Stromal cell of bone marrow (primary cell): ENCODE measurements at regions not wholly inside any gene's neighbourhood (a gene's known extent, or its start where the extent isn't known, plus 50 kb on each side); places are given as distances from the start of the nearest gene placed in this dataset.

Source experiments
- DNase-seq: peaks from one replicate; pipeline ENCODE4 v3.0.0-alpha.2; 2012; ENCODE audit warnings: low read depth

DNA sequence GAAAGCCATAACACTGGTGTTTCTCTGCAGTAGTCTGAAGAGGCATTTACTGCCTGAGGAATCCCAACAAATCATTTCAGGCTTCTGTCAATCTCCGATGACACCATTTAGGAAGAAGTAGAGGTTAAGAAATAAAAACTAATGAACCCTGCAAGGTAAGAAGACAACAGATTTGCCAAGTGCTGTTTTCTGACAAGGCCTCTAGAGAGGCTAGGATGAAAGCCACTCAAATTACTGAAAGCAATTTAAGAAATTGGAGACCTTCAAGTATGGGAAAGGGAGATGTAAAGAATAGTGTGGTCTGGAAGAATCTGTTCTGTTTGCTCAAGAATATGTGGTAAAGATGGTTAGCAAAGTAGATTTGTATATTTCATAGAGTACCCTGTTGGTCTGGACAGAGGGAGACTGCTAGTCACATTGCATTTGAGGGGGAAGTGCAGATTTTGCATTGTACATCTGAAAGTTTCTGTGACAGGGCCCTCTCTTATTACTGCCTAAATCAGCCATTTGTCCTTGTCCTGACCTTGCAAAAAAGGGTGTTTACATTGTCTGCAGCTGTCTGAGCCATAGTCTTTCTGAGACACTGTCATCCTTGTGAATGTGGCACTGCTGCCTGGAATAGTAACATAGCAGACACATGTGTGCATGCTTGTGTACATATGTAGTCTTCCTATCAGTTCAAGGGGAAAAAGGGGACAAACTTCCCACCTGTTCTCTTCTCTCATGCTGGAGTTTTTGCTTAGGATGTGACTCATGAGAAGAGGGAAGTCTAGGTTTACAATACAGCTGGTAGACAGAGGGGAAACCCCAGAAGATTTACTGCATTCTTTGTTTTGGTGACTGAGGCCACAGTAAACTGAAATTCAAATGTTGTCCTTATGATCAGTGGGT lies 640.2 kb upstream of the KIRREL3 start:
- no peak for DNase-seq

DNA sequence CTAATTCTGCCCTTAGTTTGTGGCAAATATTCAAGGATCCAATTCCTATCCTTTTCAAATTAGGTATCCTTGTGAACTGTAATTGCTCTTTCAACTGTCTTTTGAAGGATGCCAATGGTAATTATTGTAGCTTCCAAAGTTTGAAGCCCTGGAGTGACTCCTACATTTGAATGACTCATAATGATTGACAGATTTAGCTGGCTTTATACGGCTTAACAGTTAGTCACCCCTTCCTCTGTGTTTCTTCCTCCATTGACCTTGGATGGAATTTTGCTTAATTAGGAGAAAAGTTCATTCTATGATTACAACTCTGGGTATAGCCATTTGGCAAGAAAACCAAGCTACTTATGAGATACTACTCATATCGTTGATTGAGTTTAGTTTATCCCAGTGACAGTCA lies 639.3 kb upstream of the KIRREL3 start:
- DNase-seq, result no peak

DNA sequence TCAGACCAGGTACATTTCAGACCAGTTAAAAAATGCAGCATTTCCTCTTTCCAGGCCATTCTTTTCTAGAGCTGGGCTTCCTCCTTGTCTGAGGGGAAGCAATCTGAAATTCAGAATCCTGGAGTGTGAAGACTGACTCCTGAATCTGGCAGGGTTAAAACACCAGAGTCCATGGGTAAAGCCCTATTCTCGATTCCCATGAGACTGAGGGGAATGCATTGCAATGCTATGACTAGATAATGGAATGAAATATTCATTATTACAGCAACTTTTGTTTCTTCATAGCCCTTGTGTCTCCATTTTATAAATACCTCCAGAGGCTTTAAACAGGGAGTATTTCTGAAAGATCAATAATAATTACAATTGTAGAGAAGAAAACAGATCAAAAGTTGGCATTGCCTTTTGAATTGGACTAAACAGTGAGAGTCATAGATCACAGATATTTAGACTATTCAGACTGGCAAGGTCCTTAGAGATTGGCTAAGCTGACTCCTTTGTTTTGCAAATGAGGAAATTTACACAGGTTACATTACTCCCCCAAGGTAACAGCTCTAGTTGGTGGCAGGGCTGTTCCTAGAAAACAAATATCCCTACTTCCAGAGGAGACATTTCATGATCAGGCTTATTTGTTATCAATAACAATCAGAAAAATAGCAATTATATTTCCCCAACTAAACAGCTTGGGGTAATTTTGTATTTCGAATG lies 632.6 kb upstream of the KIRREL3 start:
- no peak for DNase-seq

DNA sequence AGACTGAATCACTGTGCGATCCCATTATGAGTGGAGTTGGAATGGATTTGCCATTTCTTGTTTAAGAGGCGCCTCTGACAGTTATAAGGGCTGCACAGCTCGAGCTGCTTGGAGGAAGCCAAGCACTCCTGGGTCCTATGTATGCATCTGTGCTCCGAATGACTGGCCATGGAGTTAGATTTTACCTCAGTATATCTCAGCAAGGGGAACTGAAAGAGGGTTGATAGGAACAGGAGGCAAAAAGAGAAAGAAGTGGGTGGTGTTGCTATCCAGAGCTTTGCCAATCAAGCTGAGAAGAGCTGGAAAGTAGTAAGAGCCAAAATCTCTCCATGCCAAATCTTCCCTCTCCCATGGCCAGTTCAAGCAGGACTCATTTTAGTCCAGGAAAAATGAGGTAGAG lies 632.0 kb upstream of the KIRREL3 start:
- no peak for DNase-seq

DNA sequence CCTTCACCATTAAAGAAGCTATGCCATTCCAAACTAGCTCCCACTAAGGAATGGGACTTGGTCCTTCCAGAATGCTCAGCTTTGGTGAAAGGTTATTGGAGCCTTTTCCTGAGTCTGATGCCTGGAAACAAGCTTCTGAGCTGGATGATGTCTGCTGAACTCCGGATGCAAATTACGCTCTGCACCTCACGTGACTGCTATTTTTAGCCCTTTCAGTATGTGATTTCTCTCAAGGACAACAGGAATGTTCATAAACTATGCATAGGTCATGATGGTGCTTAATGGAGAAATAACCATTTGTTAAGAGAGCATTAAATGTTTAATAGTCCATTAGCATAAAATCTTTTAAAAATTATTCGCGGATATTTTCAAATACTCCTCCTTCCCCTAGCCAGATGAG lies 631.4 kb upstream of the KIRREL3 start:
- no peak for DNase-seq

GRCh38 chr11:127629200-127629599 lies 628.6 kb upstream of the KIRREL3 start:
- DNase-seq, result no peak

DNA sequence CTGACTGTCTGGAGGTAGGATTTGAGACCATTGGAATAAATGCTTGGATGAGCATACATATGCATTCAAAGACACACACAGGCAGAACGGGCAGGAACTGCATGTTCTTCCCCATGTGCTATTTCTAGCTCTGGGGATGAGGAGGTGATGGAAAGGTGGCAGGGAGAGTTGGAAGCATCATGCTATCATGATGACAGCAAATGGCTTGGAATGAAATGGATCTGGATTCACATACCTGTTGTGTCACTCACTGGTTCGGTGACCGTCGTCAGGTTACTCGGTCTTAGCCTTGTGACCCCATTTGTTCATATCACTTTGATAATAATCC lies 627.9 kb upstream of the KIRREL3 start:
- DNase-seq, result no peak

- no peak for DNase-seq
Measured at GRCh38 chr11:127627629-127628457, 627.3 kb upstream of the KIRREL3 start.

DNA sequence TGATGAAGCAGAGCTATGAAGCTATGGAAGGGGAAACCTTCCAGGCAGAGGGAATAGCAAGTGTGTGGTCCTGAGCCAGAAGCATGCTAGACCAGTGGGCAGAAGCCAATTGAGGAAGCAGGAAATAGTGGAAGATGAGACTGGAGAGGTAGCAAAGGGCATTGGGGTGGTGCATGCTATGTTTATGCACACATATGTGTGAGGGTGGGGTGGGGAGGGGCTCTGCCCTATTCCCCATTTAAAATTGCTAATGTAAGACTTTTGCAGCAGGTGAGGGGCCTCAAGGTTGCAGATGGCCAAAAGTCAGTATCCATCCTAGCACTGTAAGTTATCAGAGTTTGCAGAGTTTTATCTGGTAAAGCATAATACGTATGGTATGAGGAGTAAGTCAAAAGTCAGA lies 626.6 kb upstream of the KIRREL3 start:
- DNase-seq, result no peak

DNA sequence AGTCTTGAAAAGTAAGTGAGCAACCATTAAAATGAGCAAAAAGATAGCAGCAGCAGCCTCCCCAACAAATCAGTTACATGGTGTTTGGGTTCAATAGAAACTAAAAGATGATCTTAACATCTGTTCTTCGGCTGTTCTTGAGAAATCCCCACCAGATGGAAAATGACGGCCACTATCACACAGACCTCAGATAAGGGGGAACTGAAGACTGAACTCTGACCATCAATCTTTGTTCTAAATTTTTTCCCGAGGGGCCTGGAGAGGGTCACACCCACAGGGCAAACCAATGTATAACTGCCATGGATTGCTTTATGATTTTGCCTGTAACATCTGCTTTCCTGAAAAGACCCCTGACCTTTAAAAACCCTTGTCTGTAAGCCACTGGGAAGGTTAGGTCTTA lies 624.8 kb upstream of the KIRREL3 start:
- DNase-seq, result no peak

DNA sequence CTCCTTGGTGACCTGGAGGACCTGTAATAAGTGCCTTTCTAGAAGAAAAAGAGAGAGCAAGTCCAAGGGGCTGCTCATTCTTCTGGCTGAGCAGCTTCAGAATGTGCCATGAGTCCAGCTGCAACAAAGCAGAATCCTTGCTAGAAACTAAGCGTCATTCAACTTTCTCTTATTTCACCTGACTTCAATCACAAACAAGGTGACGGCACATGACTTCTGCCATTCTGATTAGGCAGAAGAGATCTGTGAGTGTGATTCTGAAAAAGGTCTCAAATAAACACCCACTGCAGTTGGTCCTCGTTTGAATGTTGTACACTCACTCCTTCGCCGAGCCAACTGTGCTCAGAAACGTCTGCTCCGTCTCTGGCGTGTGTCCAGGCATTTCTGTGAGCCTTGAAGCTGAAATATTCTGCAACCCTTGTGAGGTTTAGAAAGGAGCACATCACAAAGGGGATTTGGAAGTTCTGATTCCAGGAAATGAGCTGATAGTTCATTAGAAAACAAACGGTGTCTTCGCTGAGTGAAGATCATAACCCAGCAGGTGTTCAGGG lies 623.8 kb upstream of the KIRREL3 start:
- DNase-seq, result no peak

GRCh38 chr11:127622686-127623085 lies 622.1 kb upstream of the KIRREL3 start:
- DNase-seq, result no peak

- DNase-seq, result no peak
Measured at GRCh38 chr11:127620671-127621070, 620.1 kb upstream of the KIRREL3 start.

GRCh38 chr11:127619946-127620345 lies 619.4 kb upstream of the KIRREL3 start:
- no peak for DNase-seq

- DNase-seq, result no peak
Measured at GRCh38 chr11:127618721-127619120, 618.2 kb upstream of the KIRREL3 start.

GRCh38 chr11:127616158-127616557 lies 615.6 kb upstream of the KIRREL3 start:
- no peak for DNase-seq

DNA sequence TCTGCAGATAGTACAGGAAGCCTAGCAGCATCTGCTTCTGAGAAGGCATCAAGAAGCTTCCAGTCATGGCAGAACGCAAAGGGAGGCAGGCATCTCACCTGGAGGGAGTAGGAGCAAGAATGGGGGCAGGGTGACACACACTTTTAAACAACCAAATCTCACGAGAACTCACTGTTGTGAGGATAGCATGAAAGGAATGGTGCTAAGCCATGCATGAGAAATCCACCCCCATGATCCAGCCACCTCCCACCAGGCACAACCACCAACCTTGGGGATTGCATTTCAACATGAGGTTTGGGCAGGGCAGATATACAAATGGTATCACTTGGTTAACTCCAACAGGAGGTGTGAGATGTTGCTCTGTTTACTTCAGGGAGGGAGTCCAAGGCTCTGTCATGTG lies 612.0 kb upstream of the KIRREL3 start:
- DNase-seq, result no peak

GRCh38 chr11:127609025-127609773 lies 608.6 kb upstream of the KIRREL3 start:
- DNase-seq, result no peak

DNA sequence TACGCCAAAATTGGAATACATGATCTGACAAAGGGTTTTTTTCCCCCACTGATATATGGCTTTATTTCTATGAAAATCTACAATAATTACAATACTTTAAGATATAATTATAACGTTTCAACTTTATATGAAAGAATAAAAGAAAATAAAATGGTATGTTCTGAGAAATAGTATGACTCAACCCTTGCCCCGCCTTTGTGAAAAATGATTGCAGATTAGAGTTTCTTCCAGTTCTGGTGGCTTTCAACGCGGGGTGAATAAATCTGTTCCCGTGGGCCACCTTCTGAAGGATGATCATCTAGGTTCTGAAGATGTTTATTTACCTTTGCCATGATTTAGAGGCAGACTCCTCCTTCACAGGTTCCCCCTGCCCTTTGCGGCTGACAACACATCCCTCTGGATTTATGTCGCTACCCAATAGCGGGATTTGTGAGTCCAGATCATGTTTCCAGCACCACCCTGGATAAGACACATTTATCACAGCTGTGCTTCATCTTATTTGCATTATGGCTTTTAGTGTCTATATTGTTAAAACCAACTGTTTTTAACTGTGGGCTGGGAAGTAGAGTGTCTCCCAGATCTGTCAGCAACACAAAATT lies 607.0 kb upstream of the KIRREL3 start:
- DNase-seq, result no peak

- no peak for DNase-seq
Measured at GRCh38 chr11:127601578-127601977, 601.0 kb upstream of the KIRREL3 start.

DNA sequence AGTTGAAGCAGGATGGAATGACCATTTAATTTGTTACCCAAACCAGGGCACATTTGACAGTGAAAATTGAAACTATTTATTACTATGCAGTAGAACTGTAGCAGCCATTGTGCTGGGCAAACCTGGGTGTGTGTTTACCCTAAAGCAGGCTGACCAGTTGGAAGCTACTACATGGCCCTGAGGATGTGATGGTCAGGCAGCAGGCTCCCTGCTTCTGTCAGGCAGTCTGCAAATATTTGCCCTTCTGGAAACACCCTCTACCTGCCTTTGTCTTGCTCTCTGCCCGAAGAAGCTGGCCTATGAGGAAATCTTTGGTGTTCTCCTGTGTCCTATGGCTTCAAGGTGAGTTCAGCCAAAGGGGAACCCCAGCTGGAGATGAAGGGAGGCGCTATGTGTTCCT lies 600.1 kb upstream of the KIRREL3 start:
- no peak for DNase-seq
